ENCODE measurements at regions not wholly inside any gene's neighbourhood (a gene's known extent, or its start where the extent isn't known, plus 50 kb on each side); places are given as distances from the start of the nearest gene placed in this dataset.

- TF ChIP-seq CTCF (IDR thresholded peaks at IDR 0.05) (no peak), REST (IDR thresholded peaks at IDR 0.05; ENCODE audit: insufficient read depth in 1 of 2, low read depth in 2 of 2, low read length in 1 of 2) (no peak), SIN3A (IDR thresholded peaks at IDR 0.05; ENCODE audit: borderline replicate concordance, insufficient read depth, low read depth, low read length) (no peak)
Measured at GRCh38 chr3:34200576-34200975, 402.1 kb downstream of the PDCD6IP start.
